Ovary (tissue), 7 donors: ENCODE measurements at regions not wholly inside any gene's neighbourhood (a gene's known extent, or its start where the extent isn't known, plus 50 kb on each side); places are given as distances from the start of the nearest gene placed in this dataset.

ENCODE experiments used
- DNase-seq, 5 donors: peaks; one replicate each; pipeline ENCODE4 v3.0.0-alpha.2; 2019 to 2020
- H3K27ac ChIP-seq, 2 donors: fragments of 200-600 bp; one replicate each; pipeline versions ENCODE4 v1.5.1 to v1.8.0; 2019 to 2022
- H3K27me3 ChIP-seq: fragments of 200-600 bp; one replicate; pipeline ENCODE4 v1.8.0; 2022
- H3K36me3 ChIP-seq: fragments of 200-600 bp; sonication (generic); one replicate; pipeline ENCODE4 v1.5.1; 2019
- H3K4me1 ChIP-seq: one replicate; pipeline ENCODE4 v1.8.1; 2013; ENCODE audit warnings: mild to moderate bottlenecking, moderate library complexity; ENCODE audit not compliant: insufficient read depth
- H3K4me3 ChIP-seq: fragments of 200-600 bp; sonication (generic); one replicate; pipeline ENCODE4 v1.5.1; 2017
- H3K9me3 ChIP-seq, 2 donors: fragments of 200-600 bp in 1 of 2; sonication (generic) in 1 of 2; one replicate each; pipeline versions ENCODE4 v1.5.1 to v1.8.1; 2013 to 2019; ENCODE audit warnings: mild to moderate bottlenecking in 1 of 2, moderate library complexity in 1 of 2
- CTCF ChIP-seq, 3 donors: fragments of 450-650 bp in 2 of 3; fragments of 200-600 bp in 1 of 3; IDR thresholded peaks; one replicate each; pipeline versions ENCODE4 v1.5.1 to v1.8.0; 2016 to 2022; ENCODE audit warnings: antibody characterized with exemption in 3 of 3, mild to moderate bottlenecking in 1 of 3
- EP300 ChIP-seq: sonication (generic); formaldehyde crosslinking; IDR thresholded peaks from one replicate; pipeline ENCODE4 v1.6.1; 2017; ENCODE audit warnings: antibody characterized with exemption
- POLR2A ChIP-seq: fragments of 450-650 bp; IDR thresholded peaks from one replicate; pipeline ENCODE4 v1.6.1; 2017; ENCODE audit warnings: antibody characterized with exemption, mild to moderate bottlenecking, moderate library complexity
- WGBS, 3 donors: extraction: QIAGEN DNeasy Blood & Tissue Kit in 1 of 3; methylation state at CpG; one replicate each; pipeline versions ENCODE4 v1.1.5 to v1.1.7; 2013 to 2017; 5-methylcytosine and 5-hydroxymethylcytosine counted together
- intact Hi-C, 4 donors: fragments of 100-400 bp; cut with DNase I; formaldehyde crosslinking; loops; one replicate each; pipeline versions ENCODE4 v1.11.0 to v1.15.1; 2022 to 2023
- donor health status: DM: no; HTN: no; CAD: no; lungs with moderate emphysema.
- donor health status: DM: no; HTN: no; CAD: no.
- donor health status: Bipolar disorder and iron deficiency.
- donor health status: DM: no; HTN: no; CAD: no.
- donor health status: DM: yes; HTN: yes; CAD: no.

- 74 to 84% (median 76%) methylated on average over 28 of the region's 28 CpGs for WGBS, 3 donors
- Histone ChIP-seq H3K27me3 (no peaks in the 10 kb centered on the region), H3K4me3 (no peak overlapping the region), H3K36me3 (no peaks in the 10 kb centered on the region), H3K27ac (no peak overlapping the region), H3K4me1 (no peaks in the 10 kb centered on the region), H3K9me3 (no peaks in the 10 kb centered on the region)
- DNase-seq, result no peak
- intact Hi-C loops, result no loop called here
- TF ChIP-seq EP300 (no peak), CTCF (IDR thresholded peaks at IDR 0.05) (no peak), POLR2A (no peak)
These were observed 718.9 kb downstream of the ARAP2 start for GRCh38 chr4:35525192-35525978.

GRCh38 chr4:35526456-35526855 is 717.9 kb downstream of the ARAP2 start:
- Histone ChIP-seq H3K4me1 (no peaks in the 10 kb centered on the region), H3K27me3 (no peaks in the 10 kb centered on the region), H3K36me3 (no peaks in the 10 kb centered on the region), H3K27ac (no peak overlapping the region), H3K9me3 (no peaks in the 10 kb centered on the region), H3K4me3 (no peak overlapping the region)
- intact Hi-C loops, result no loop called here
- no peak for TF ChIP-seq CTCF (IDR thresholded peaks at IDR 0.05)
- DNase-seq, result no peak
- 89 to 91% (median 90%) methylated on average over 3 of the region's 3 CpGs for WGBS, 3 donors

GRCh38 chr4:35534962-35535361 is 709.4 kb downstream of the ARAP2 start:
- TF ChIP-seq CTCF (IDR thresholded peaks at IDR 0.05) (no peak), EP300 (no peak), POLR2A (no peak)
- Histone ChIP-seq H3K36me3 (no peaks in the 10 kb centered on the region), H3K27me3 (no peaks in the 10 kb centered on the region), H3K4me3 (no peak overlapping the region), H3K9me3 (no peaks in the 10 kb centered on the region), H3K4me1 (no peaks in the 10 kb centered on the region), H3K27ac (no peak overlapping the region)
- intact Hi-C loops, result no loop called here
- DNase-seq, result no peak
- 81 to 85% (median 82%) methylated on average over 5 of the region's 5 CpGs for WGBS, 3 donors

GRCh38 chr4:35538807-35539206 is 705.5 kb downstream of the ARAP2 start:
- H3K27me3 ChIP-seq, result no peaks in the 10 kb centered on the region
- intact Hi-C loops, result no loop called here
- DNase-seq, result no peak
- no peaks in the 10 kb centered on the region for H3K9me3 ChIP-seq
- no peak overlapping the region for H3K27ac ChIP-seq
- WGBS, 3 donors, result 60 to 73% (median 61%) methylated on average over 4 of the region's 4 CpGs
- H3K36me3 ChIP-seq, result no peaks in the 10 kb centered on the region
- no peak for TF ChIP-seq POLR2A
- TF ChIP-seq CTCF (IDR thresholded peaks at IDR 0.05), result no peak
- no peak for TF ChIP-seq EP300
- no peak overlapping the region for H3K4me3 ChIP-seq
- no peaks in the 10 kb centered on the region for H3K4me1 ChIP-seq
